ENCODE measurements at regions not wholly inside any gene's neighbourhood (a gene's known extent, or its start where the extent isn't known, plus 50 kb on each side); places are given as distances from the start of the nearest gene placed in this dataset.
"Not testable (repeated sequence)": the region's sequence is repeated elsewhere in the genome, so short reads cannot be mapped to it uniquely, and the experiment has no call there.

DNA sequence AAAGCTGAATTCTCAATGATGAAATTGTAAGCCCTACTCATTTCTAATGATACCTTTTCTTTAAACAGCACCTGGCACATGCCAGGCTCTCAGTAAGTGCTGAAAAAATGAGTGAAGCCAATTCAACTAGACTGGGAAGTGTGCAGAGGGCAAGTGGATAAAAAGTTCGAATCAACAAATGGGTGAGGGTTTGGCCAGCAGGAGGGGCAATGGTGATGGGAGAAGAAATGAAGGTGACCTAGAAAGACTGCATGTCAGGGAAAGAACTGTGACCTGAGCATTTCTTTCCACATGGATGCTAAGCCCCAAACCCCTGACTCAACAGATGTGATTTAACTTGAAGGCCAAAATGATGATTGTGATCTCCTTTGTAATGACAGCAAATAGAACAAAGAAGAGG, 54.6 kb downstream of the DKK1 start:
- DNase-seq (ENCODE audit: low read depth) = no peak

DNA sequence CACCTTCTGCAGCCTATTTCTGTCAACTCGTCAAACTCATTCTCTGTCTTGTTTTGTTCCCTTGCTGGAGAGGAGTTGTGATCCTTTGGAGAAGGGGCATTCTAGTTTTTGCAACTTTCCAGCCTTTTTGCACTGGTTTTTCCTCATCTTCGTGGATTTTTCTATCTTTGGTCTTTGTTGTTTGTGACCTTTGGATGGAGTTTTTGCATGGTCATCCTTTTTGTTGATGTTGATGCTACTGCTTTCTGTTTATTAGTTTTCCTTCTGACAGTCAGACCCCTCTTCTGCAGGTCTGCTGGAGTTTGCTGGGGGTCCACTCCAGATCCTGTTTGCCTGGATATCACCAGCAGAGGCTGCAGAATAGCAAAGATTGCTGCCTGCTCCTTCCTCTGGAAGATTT, 60.1 kb downstream of the DKK1 start:
- not testable (repeated sequence) for DNase-seq (ENCODE audit: low read depth)

DNA sequence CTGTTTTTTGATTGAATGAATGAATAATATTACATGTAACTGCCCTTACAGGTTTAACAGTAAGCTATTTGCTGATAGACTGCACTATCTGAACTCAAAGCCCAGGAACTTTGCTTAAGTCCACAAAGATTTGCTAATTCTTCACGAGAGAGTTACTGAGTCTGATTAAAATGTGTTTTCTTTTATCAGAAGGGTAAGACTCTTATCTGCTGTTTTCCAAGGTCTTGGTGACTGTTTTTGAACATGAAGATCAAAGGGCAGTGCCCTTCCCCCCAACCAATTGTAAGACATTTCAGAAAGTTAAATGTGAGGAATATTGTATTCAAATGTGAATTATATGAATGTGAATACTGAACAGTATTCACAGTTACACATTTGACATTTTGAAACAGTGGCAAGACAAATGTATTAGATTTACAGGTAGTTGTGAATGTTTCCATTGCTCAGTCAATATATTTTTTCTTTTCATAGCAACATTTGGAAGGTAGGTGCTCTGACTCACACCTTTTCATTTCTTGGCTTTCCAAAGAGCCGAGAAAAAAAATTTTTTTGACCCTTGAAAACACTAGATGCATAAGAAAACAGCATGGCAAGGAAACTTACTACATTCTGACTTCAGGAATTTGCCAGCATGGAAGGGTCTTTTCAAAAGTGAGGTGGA, 62.7 kb downstream of the DKK1 start:
- DNase-seq (ENCODE audit: low read depth) = no peak

DNA sequence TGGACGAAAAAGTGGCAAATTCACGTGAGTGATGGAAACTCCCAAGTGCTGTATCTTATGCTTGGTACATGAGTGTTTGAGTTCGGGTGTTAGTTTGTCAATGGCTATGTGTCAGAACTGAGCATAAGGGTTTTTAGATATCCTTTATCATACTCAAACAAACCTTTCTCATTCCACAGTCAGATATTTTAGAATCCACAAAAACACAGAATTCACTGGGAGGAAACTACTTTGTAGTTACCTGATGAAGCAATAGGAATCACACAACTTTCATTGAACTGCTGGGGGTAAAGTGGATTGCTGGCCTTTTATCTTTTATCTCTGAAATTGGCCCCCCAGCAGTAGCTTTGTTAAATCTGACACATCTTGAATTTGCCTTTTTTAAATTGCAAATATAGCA, 64.0 kb downstream of the DKK1 start:
- no peak for DNase-seq (ENCODE audit: low read depth)

DNA sequence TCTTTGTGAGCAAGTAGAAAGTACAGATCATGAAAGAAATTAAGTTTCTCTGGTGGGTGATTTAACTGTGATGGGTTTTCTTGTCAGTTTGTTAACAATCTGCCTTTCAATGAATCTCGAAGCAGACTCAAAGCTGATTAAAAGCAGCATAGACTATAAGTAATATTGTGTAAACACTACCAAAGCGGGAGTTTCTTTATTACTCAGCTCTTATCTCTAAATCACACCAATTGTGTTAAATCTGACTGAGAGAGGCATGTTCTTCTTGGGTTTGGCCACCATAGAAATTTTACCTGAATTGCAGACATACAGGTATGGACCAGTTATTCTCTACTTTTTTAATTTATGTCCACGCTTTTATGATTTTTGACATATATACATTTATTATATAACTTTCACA, 65.2 kb downstream of the DKK1 start:
- no peak for DNase-seq (ENCODE audit: low read depth)

DNA sequence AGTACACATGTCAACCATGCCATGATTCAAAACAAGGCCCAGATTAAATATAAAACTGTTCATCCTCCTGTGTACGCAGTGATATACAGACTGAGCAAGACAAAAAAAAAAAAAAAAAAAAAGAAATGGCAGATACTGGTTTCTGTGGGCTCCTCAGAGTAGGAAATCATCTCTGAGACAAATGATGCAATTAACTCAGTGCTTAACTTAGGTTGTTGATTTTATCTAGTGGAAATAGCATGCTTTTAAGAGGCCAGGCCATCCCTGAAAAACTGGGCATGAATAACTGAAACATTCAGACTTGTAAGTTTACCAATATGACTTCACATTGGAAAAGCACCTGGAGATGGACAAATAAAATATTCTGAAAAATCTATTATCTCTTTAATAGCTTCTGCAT, 69.0 kb downstream of the DKK1 start:
- DNase-seq (ENCODE audit: low read depth) = no peak

DNA sequence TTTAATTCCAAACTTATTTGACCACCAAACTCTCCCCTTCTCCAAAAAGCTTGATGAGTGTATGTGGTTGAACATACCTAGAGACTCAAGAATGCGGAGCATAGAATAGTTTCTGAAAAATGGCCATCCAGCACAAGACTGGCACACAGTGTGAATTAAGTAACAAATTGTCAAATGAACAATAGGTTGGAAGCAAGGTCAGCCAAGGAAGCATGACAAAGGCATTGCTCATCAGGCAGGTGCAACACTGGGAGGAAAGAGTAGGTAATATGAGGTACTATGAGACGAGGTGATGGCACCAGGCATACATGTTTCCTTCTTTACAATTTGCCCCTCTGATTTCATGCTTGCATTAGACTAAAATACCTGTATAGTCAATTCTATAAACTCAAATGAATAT, 73.7 kb downstream of the DKK1 start:
- DNase-seq (ENCODE audit: low read depth) = no peak

DNA sequence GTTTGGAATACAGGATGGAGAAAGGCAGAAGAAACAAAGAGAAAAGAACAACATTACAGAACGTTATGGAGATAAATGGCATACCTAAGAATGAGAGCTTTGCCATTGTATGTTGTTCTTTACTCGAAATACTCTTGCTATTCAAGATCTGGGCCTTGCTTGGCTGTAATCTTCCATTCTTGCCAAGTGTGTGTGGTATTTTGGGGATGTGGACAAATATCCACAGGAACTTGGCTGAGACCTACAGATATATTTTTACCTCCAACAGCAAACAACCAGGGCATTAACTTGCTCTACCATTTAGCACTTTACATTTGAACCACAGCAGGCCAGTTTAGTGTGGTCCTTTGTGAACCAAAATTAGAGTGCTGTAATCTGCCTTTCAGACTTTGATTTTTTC, 76.3 kb downstream of the DKK1 start:
- DNase-seq (ENCODE audit: low read depth) = no peak

DNA sequence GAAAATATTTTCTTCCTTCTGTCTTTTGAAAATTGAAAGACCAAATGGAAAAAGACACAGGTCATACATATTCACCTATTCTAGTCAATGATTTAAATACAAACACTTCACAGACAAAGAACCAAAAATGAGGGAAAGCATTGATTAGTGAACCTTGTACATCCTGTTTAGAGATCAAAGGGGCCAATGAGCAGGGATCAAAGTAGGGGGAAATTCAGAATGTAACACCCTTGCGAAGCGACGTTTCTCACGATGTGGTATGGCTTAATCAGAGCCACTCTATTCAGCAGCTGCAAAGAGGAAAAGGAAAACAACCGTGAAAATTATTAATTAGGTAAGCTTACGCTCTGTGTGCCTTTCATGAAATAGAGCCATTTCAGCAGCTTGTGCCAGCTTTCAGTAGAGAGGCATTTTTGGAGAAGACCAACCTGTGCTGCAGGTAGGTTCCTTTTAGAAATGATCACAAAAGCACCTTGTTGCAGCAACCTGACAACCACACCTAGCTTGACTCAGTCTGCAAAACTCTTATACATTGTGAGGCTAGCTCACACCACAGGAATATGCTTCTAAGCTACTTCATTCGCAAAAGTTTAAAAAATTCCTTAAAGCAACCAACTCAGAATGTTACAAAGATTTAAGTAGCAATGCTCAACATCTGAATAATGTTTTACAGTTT, 78.0 kb downstream of the DKK1 start:
- DNase-seq (ENCODE audit: low read depth) = no peak

DNA sequence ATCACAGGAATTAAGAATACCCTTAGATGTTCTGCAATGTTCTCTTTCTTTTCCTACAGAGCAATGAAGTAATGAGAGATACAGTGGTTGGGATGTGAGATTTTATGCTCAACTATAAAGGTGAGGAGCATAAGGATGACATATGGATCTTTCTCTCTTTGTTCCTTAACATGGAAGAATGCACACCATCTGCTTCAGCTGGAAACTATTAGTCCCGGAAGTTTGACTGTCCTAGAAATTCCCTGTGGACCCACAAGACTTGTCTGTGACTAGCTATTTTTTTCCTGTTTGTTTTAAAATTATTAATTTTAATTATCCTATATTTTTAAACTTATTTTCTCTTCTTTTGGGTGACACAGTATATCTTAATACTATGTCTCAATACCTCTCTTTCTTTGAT, 80.2 kb downstream of the DKK1 start:
- DNase-seq (ENCODE audit: low read depth) = no peak

DNA sequence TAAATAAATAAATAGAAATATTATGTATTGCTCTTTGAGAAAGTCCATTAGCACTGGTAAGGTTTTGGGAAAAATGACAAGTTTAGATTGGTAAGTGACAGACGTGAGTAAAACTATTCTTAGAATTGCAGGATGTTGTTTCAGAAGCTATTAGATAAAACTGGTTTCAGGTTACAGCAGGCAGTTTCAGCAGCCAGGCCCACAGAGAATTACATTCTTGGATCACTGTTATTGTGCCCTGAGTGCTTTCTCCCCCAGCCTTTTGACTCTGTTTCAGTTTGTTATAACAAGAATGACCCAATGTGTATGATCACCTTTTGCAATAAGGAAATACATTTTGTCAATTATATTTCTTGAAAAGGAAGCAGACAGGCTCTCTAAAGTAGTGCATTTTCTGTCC, 86.5 kb downstream of the DKK1 start:
- DNase-seq (ENCODE audit: low read depth) = no peak

DNA sequence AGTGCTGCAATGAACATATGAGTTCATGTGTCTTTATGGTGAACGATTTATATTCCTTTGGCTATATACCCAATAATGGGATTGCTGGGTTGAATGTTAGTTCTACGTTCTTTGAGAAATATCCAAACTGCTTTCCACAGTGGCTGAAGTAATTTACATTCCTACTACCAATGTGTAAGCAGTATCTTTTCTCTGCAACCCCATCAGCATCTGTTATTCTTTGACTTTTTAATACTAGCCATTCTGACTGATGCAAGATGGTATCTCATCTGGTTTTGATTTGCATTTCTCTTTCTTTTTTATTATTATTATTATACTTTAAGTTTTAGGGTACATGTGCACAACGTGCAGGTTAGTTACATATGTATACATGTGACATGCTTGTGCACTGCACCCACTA, 89.7 kb downstream of the DKK1 start:
- not testable (repeated sequence) for DNase-seq (ENCODE audit: low read depth)

DNA sequence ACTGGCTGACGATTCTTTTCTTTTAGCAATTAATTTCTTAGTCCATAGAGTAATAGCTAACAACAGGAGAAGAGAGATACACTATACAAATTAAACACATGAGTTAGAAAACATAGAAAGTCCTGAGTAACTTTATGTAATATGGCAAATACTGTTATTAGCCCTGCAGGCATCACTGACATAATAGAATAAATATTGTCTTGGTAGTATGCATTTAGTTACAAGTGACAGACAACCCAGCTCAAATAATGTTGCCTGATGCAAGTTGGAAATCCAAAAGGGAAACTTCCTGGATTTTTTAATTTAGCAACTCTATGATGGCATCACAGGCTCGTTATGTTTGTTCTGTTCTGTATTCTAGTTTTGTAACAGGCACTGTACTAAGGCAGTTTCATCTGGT, 95.1 kb downstream of the DKK1 start:
- no peak for DNase-seq (ENCODE audit: low read depth)

DNA sequence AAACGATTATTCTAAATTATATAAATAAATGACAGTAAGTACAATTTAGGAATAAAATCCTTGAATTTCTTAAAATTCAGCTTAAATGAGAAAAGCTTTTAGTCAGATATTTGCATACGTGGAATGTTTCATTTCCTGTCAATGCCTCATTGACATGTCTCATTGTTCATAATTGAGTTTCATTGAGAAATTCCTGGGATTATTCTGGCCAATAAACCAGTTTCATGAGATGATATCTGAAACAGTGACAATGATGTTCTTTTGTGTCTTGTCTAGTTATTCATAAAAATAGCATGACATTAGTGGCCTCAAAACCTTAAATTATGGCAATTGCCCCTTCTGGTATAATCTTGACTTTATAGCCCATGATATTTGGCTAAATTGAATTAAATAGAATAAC, 95.8 kb downstream of the DKK1 start:
- peak; percentile 8 for DNase-seq (ENCODE audit: low read depth)

DNA sequence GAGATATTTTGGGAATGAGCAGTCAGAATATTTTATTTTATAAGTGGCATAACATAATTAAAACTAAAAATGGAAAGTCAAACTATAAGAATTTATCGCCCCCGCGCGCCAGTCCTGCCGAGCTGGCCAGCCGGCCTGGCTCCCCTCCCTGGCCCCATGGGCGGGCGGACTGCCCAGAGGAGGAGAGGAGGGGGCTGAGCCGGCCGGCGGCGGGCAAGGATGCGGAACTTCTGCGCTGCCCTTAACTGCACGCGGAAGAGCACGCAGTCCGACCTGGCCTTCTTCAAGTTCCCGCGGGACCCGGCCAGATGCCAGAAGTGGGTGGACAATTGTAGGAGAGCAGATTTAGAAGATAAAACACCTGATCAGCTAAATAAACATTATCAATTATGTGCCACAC, 96.8 kb downstream of the DKK1 start:
- no peak for DNase-seq (ENCODE audit: low read depth)

DNA sequence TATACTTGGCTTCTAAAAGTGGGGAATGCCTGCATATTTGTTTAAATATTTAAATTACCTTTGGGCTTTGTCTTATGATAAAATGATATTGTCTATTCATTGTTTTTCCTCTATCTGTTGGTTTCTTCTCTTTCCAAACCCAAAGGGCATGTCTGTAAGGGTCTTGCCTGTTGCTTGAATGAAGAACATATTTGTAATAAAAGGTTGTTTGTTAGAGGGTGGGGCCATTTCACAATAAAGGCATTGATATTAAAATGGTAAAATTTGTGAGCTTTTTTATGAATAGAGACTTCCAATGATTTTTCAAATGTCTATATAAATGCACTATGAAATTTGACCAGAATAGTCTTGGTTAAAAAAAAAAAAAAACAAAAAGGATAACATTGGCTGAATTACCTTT, 105.2 kb downstream of the DKK1 start:
- DNase-seq (ENCODE audit: low read depth) = no peak

DNA sequence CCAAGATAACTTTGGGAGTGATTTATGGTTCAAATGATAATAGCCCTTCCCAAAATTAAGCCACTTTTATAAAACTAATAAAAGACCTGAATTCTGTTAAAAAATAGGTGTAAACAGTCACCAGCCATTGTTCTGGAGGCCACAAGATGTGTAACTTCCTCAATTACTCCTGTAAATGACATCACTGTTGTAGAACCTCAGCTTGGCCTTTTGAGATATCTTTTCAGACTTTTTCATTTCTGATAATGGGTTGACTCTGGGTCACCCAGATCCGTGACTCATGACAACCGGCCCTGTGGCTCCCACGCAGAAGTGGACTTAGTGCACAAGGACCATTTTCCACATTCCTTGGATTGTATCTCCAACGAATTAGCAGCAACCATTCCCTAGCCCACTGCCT, 106.6 kb downstream of the DKK1 start:
- no peak for DNase-seq (ENCODE audit: low read depth)

DNA sequence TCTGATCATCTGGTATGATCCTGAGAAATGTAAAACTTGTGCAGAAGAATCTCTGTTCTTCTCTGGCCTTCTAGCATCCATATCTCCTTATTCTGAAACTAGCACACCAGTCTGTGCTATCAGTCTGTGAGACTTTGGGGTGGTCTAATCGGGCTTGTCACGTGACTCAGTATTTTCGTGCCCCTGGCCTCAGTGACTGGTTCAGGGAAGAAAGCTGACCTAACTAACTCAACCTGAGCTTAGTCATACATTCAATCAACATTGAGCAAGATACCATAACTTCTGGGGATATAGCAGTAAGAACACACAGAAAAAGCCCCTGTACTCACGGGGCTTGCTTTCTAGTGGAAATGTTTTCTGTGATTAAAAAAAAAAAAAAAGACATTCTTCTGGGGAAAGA, 109.3 kb downstream of the DKK1 start:
- no peak for DNase-seq (ENCODE audit: low read depth)

DNA sequence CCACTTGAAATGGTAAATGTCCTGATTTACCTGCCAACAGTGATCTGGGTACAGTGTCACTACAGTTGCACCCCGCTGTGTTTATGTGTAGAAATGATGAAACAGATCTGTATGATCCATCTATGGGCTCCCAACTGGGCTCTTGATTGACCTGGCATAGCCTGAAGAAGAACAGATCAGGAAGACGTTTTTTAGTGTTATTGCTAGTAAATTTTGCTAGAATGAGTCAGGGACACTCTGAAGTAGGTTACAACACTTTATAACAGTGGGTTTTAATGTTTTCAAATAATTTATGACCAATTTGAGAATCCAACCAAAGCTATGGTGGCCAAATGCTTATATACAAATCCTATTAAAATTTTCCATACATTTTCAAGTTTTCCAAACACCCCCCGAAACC, 110.3 kb downstream of the DKK1 start:
- DNase-seq (ENCODE audit: low read depth) = no peak

DNA sequence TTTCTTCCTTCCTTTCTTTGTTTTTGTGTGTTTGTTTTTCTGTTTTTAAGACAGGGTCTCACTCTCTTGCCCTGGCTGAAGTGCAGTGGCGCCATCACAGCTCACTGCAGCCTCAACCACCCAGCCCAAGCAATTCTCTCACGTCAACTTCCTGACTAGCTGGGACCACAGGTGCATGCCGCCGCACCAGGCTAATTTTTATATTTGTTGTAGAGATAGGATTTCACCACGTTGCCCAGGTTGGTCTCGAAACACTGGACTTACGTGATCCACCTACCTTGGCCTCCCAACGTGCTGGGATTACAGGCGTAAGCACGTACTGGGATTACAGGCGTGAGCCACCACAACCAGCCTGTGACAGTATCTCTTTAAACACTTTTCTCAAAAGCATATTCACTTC, 120.7 kb downstream of the DKK1 start:
- no peak for DNase-seq (ENCODE audit: low read depth)

DNA sequence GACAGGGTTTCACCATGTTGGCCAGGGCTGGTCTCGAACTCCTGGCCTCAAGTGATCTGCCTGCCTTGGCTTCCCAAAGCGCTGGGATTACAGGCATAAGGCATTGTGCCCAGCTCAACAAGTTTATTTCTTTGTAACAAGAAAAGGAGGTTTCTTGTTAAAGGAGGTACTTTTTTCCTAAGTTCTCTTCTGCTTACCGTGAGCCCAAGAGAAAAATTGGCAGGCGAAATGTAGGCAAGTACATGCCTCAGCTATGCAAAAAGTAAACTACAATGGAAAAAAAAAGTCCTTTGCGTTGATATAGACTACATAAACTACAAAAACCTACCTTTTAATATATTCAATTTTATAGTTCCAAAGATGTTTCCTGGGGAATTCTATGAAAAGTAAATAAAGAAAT, 122.6 kb downstream of the DKK1 start:
- DNase-seq (ENCODE audit: low read depth) = no peak

DNA sequence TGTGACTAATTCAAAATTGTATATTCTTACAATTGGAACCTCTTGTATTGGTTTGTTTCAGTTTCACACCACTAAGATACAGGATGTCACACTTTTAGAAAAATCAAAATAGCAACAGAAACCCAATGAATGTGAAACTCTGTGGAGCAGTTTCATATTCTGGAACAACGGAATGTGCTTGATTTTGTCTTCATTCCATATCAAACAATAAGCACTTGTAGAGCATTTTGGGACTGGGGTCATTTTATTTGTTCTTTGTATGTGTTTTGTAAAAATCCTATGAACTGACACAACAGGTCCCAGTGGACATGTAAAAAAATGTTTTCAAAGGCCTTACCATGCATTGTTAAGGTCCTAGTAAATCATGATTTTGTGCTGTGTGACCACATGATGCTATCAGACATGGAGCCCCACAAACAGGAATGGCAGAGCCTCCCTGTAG, 123.1 kb downstream of the DKK1 start:
- DNase-seq (ENCODE audit: low read depth) = no peak

DNA sequence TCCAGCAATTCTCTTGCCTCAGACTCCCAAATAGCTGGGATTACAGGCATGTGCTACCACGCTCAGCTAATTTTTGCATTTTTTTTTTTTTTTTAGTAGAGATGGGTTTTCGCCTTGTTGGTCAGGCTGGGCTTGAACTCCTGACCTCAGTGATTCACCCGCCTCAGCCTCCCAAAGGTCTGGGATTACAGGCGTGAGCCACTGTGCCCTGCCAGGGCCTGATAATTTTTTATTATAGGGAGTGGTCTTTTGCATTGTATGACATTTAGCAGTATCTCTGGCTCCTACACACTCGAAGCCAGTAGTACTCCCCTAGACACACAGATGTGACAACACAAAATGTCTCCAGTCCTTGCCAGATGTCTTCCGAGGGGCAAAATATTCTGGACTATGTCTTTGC, 124.0 kb downstream of the DKK1 start:
- DNase-seq (ENCODE audit: low read depth) = no peak

DNA sequence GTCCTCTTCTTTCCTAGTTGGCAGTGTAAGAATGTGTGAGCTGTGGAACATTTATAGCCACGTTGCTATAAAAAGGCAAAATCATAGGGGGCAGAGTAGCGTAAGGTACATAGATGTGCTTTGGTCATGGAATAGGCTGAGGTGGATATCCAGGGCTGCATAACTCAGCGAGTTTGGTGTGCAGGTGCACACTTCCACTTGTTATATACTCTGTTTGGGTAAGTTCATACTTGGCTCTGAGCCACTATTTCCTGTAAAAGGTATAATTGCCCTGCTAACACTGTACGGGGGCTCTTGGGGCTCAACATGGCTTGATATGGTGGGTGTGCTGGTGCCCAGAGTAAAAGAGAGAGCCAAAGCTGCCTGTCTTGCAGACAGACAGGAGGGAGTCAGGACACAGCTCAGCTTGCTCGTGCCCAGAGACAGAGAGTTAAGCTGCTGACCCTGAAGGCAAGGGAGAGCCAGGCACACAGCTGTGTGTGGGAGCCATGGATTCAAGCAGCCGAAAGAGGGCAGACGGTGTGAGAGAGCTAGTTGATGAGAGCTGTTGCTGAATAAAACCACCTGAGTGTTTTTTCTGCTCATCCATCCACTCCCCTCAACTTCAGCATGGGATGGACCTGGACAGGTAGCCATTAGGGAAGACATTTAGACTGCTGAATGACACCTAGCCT, 126.7 kb downstream of the DKK1 start:
- DNase-seq (ENCODE audit: low read depth) = no peak

Measured in HS-5 (cell line).